ENCODE measurements at regions not wholly inside any gene's neighbourhood (a gene's known extent, or its start where the extent isn't known, plus 50 kb on each side); places are given as distances from the start of the nearest gene placed in this dataset.

DNA sequence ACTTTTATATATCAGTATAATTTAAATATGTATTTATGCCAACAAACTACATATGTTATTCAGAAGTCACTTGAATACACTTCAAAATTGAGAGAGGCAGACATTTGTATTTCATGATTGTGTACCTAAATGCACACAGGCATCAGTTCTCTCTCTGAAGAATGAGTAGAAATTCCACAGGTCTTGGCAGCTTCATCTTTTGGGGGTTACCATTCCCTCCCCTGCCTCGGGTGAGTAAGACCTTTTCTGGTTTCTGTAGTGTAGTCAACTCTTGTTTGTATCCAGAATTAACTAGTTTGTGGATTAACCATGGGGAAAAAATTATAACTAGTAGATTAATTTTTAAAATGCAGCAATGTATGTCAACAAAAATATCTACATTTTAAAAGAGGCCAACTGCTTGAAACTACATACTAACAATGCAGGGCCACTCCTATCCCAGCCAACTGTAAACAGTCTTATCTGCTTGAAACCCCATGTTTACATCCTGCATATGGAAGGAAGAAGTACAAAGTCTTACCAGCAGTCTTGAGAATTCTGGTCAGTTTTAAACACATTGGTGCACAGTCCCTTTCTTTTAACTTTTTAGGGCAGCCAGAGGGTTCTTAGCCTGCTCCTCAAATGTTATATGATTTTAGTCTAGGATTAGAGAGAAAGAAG, 339.6 kb upstream of the KIF2A start:
- WGBS, result 16% methylated on average over 1 of the region's 1 CpG
- no peak overlapping the region for H3K27ac ChIP-seq (ENCODE audit: low read depth in 1 of 2, low read length in 2 of 2)
- H3K27me3 ChIP-seq (ENCODE audit: control insufficient read depth in 4 of 4, insufficient read depth in 4 of 4, low read length in 3 of 4), result no peaks in the 10 kb centered on the region
- no peaks in the 10 kb centered on the region for H3K4me1 ChIP-seq (ENCODE audit: control insufficient read depth in 4 of 4, insufficient read depth in 4 of 4, low read length in 3 of 4)
- TF ChIP-seq YY1 (IDR thresholded peaks at IDR 0.05) (no peak), SP1 (IDR thresholded peaks at IDR 0.05) (no peak), NR2F2 (IDR thresholded peaks at IDR 0.05) (no peak), HNF4A (conservative IDR thresholded peaks at IDR 0.05) (no peak), JUND (IDR thresholded peaks at IDR 0.05) (no peak), EGR1 (IDR thresholded peaks at IDR 0.05; ENCODE audit: low read depth in 2 of 2) (no peak), HNF4G (IDR thresholded peaks at IDR 0.05) (no peak), FOXA1 (IDR thresholded peaks at IDR 0.05) (no peak), RAD21 (IDR thresholded peaks at IDR 0.05) (no peak), FOXA2 (IDR thresholded peaks at IDR 0.05) (no peak), GABPA (IDR thresholded peaks at IDR 0.05 in 1 of 2, conservative IDR thresholded peaks at IDR 0.05 in 1 of 2) (no peak)
- TF ChIP-seq, protein P1, sequence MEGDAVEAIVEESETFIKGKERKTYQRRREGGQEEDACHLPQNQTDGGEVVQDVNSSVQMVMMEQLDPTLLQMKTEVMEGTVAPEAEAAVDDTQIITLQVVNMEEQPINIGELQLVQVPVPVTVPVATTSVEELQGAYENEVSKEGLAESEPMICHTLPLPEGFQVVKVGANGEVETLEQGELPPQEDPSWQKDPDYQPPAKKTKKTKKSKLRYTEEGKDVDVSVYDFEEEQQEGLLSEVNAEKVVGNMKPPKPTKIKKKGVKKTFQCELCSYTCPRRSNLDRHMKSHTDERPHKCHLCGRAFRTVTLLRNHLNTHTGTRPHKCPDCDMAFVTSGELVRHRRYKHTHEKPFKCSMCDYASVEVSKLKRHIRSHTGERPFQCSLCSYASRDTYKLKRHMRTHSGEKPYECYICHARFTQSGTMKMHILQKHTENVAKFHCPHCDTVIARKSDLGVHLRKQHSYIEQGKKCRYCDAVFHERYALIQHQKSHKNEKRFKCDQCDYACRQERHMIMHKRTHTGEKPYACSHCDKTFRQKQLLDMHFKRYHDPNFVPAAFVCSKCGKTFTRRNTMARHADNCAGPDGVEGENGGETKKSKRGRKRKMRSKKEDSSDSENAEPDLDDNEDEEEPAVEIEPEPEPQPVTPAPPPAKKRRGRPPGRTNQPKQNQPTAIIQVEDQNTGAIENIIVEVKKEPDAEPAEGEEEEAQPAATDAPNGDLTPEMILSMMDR (IDR thresholded peaks at IDR 0.05; ENCODE audit: low read depth, low read length, missing input control), result no peak
- TF ChIP-seq, protein P2, sequence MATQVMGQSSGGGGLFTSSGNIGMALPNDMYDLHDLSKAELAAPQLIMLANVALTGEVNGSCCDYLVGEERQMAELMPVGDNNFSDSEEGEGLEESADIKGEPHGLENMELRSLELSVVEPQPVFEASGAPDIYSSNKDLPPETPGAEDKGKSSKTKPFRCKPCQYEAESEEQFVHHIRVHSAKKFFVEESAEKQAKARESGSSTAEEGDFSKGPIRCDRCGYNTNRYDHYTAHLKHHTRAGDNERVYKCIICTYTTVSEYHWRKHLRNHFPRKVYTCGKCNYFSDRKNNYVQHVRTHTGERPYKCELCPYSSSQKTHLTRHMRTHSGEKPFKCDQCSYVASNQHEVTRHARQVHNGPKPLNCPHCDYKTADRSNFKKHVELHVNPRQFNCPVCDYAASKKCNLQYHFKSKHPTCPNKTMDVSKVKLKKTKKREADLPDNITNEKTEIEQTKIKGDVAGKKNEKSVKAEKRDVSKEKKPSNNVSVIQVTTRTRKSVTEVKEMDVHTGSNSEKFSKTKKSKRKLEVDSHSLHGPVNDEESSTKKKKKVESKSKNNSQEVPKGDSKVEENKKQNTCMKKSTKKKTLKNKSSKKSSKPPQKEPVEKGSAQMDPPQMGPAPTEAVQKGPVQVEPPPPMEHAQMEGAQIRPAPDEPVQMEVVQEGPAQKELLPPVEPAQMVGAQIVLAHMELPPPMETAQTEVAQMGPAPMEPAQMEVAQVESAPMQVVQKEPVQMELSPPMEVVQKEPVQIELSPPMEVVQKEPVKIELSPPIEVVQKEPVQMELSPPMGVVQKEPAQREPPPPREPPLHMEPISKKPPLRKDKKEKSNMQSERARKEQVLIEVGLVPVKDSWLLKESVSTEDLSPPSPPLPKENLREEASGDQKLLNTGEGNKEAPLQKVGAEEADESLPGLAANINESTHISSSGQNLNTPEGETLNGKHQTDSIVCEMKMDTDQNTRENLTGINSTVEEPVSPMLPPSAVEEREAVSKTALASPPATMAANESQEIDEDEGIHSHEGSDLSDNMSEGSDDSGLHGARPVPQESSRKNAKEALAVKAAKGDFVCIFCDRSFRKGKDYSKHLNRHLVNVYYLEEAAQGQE (IDR thresholded peaks at IDR 0.05), result no peak
- no peaks in the 10 kb centered on the region for H3K9me3 ChIP-seq (ENCODE audit: control insufficient read depth in 4 of 4, low read length in 3 of 4)
- no peaks in the 10 kb centered on the region for H3K36me3 ChIP-seq (ENCODE audit: control insufficient read depth in 4 of 4, insufficient read depth in 3 of 4, low read depth in 1 of 4, low read length in 3 of 4)
- H3K4me3 ChIP-seq (ENCODE audit: low read depth in 1 of 3, low read length in 3 of 3), result no peak overlapping the region
- no peak overlapping the region for H3K9ac ChIP-seq (ENCODE audit: low read depth in 1 of 2, low read length in 2 of 2)
- DNase-seq (ENCODE audit: low spot score), result no peak

DNA sequence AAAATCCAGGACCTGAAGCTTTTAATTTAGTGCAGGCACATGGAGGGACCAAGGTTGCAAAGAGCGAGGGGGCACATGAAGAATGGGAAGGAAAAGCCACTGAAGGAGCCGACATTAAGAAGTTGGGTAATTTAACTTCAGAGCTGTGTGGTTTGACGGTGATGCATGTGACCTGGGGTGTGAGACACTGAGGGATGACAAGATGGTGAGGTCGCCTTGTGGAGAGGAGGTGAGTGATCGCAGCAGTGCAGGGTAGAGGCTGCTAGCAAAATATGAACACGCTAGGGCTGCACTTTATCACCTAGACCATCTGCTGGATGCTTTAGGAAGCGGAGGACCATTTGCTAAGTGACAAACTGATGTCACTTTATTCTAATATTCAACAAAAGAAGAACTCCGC, 339.0 kb upstream of the KIF2A start:
- Histone ChIP-seq H3K4me3 (ENCODE audit: low read depth in 1 of 3, low read length in 3 of 3) (no peak overlapping the region), H3K4me1 (ENCODE audit: control insufficient read depth in 4 of 4, insufficient read depth in 4 of 4, low read length in 3 of 4) (no peaks in the 10 kb centered on the region), H3K27ac (ENCODE audit: low read depth in 1 of 2, low read length in 2 of 2) (no peak overlapping the region), H3K9ac (ENCODE audit: low read depth in 1 of 2, low read length in 2 of 2) (no peak overlapping the region), H3K9me3 (ENCODE audit: control insufficient read depth in 4 of 4, low read length in 3 of 4) (no peaks in the 10 kb centered on the region), H3K27me3 (ENCODE audit: control insufficient read depth in 4 of 4, insufficient read depth in 4 of 4, low read length in 3 of 4) (no peaks in the 10 kb centered on the region), H3K36me3 (ENCODE audit: control insufficient read depth in 4 of 4, insufficient read depth in 3 of 4, low read depth in 1 of 4, low read length in 3 of 4) (no peaks in the 10 kb centered on the region)
- TF ChIP-seq RXRA (IDR thresholded peaks at IDR 0.05) (no peak), HNF4A (conservative IDR thresholded peaks at IDR 0.05) (no peak), FOXA1 (IDR thresholded peaks at IDR 0.05) (no peak), YY1 (IDR thresholded peaks at IDR 0.05) (no peak)
- TF ChIP-seq, protein P3, sequence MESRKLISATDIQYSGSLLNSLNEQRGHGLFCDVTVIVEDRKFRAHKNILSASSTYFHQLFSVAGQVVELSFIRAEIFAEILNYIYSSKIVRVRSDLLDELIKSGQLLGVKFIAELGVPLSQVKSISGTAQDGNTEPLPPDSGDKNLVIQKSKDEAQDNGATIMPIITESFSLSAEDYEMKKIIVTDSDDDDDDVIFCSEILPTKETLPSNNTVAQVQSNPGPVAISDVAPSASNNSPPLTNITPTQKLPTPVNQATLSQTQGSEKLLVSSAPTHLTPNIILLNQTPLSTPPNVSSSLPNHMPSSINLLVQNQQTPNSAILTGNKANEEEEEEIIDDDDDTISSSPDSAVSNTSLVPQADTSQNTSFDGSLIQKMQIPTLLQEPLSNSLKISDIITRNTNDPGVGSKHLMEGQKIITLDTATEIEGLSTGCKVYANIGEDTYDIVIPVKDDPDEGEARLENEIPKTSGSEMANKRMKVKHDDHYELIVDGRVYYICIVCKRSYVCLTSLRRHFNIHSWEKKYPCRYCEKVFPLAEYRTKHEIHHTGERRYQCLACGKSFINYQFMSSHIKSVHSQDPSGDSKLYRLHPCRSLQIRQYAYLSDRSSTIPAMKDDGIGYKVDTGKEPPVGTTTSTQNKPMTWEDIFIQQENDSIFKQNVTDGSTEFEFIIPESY (IDR thresholded peaks at IDR 0.05), result no peak
- DNase-seq (ENCODE audit: low spot score), result no peak
- 60% methylated on average over 8 of the region's 8 CpGs for WGBS
